NB4 (cell line): ENCODE measurements at regions not wholly inside any gene's neighbourhood (a gene's known extent, or its start where the extent isn't known, plus 50 kb on each side); places are given as distances from the start of the nearest gene placed in this dataset.

ENCODE experiments used
- DNase-seq: peaks from one replicate; pipeline ENCODE4 v3.0.0; 2010; ENCODE audit warnings: low read depth
- H3K4me3 ChIP-seq: one replicate; pipeline ENCODE4 v1.5.1; 2011; ENCODE audit warnings: mild to moderate bottlenecking, low read depth, low read length, moderate library complexity
- MAX ChIP-seq: IDR thresholded peaks from 2 replicates; pipeline ENCODE4 v1.6.1; 2011; ENCODE audit warnings: low read depth, low read length
- MYC ChIP-seq: IDR thresholded peaks from 2 replicates; pipeline ENCODE4 v1.6.1; 2011; ENCODE audit warnings: low read depth, low read length
- POLR2A ChIP-seq: IDR thresholded peaks from 2 replicates; pipeline ENCODE4 v1.6.1; 2011; ENCODE audit warnings: mild to moderate bottlenecking; ENCODE audit not compliant: insufficient read length; ENCODE audit errors: extremely low read depth
- TF ChIP-seq, protein P1 (sequence below): IDR thresholded peaks from one replicate; pipeline ENCODE4 v1.5.1; 2012; ENCODE audit warnings: low read depth, low read length

GRCh38 chr6:56311533-56312448 is 64.4 kb upstream of the COL21A1 start:
- DNase-seq, result no peak
- H3K4me3 ChIP-seq, result no peak overlapping the region
- TF ChIP-seq MAX (no peak), MYC (no peak), POLR2A (no peak)
- TF ChIP-seq, protein P1, sequence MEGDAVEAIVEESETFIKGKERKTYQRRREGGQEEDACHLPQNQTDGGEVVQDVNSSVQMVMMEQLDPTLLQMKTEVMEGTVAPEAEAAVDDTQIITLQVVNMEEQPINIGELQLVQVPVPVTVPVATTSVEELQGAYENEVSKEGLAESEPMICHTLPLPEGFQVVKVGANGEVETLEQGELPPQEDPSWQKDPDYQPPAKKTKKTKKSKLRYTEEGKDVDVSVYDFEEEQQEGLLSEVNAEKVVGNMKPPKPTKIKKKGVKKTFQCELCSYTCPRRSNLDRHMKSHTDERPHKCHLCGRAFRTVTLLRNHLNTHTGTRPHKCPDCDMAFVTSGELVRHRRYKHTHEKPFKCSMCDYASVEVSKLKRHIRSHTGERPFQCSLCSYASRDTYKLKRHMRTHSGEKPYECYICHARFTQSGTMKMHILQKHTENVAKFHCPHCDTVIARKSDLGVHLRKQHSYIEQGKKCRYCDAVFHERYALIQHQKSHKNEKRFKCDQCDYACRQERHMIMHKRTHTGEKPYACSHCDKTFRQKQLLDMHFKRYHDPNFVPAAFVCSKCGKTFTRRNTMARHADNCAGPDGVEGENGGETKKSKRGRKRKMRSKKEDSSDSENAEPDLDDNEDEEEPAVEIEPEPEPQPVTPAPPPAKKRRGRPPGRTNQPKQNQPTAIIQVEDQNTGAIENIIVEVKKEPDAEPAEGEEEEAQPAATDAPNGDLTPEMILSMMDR, result no peak

DNA sequence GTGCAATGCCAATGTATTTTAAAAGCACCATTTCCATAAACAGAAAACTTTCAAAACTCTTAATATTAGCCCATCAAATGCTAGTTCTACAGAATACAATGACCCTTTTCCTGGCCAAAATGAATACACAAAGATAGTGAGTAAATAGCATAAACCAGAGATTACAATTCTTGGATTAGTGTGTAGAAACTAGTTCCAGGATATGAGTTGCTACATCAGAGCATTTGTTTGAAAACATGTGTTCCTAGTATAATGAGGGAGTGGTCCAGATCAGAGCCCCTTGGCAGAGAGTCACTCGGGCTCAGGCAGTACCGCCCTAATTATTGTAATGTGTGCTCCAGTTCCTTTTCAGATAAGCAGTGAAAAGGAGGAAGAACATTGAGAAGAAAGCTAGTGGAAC is 63.7 kb upstream of the COL21A1 start:
- DNase-seq, result no peak
- no peak for TF ChIP-seq MAX
- TF ChIP-seq, protein P1, result no peak
- no peak for TF ChIP-seq POLR2A

DNA sequence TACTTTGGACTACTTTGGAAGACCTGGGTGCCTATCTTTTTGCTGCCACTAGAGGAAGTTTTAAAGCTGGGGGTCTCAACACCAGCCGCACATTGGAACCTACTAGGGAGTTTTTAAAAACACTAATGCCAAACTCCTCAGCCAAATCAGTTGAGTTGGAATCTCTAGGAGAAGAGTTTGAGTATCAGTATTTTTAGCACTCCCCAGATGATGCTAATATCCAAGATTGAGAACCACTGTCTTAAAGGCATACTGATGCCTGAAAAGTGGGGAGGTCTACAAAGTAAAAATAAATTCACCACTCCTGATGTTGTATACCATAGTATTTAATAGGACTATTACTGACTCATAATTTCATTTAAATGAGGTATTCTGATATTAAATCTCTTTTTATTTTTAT is 62.9 kb upstream of the COL21A1 start:
- no peak for DNase-seq

More for the DNA sequence above, 63.7 kb upstream of the COL21A1 start:
- no peak overlapping the region for H3K4me3 ChIP-seq

GRCh38 chr6:56299916-56300315 is 52.5 kb upstream of the COL21A1 start:
- TF ChIP-seq MAX (no peak), POLR2A (no peak), MYC (no peak)
- TF ChIP-seq, protein P1, result no peak
- DNase-seq, result no peak
- no peak overlapping the region for H3K4me3 ChIP-seq

More for the DNA sequence above, 62.9 kb upstream of the COL21A1 start:
- TF ChIP-seq, protein P1, result no peak
- no peak for TF ChIP-seq MAX
- TF ChIP-seq MYC, result no peak
- no peak overlapping the region for H3K4me3 ChIP-seq

DNA sequence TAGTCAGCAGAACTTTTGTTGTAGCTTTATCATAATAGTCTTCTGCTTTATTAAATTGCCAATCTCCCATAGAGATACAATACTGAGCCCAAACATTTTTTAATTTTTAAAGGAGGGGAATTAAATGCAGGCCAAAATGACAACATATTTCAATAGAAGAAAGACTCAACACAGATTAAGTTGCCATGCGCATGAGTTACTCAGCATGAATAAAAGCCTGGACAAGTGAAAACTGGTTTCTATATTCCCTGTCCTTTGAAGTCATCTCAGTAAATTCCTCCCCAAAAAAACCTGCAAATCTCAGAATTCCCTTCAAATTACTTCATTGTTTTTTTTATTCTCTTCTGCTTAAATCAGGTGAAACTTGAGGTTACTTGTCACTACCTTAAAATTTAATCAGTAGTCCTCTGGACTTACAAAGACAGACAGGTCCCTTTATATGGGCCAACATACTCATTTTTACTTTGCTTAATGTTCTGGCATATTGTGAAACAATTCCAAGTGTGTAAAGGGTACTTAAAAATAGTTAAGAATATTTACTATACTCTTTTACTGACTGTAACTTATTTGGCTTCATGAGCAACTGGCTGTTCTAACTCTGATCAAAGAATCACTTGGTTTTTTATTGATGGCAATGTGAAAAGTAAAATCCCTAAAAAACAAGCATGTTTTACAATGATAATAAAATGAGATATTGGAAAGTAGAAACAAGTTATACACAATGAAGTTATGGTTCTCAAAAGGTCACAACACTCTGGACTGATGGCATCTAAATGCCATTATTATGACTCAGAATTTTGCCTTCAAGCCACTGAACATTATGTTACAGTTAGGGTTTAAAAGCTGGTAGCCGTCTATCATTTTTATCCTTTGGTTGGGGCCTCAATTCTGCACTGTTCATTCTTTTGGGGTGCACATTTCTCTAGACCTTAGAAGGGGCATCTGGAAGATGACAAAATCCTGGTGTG is 49.9 kb upstream of the COL21A1 start:
- DNase-seq, result no peak
- no peak overlapping the region for H3K4me3 ChIP-seq
- TF ChIP-seq POLR2A (no peak), MAX (no peak), MYC (no peak)
- TF ChIP-seq, protein P1, result no peak
